ENCODE measurements at regions not wholly inside any gene's neighbourhood (a gene's known extent, or its start where the extent isn't known, plus 50 kb on each side); places are given as distances from the start of the nearest gene placed in this dataset.

GRCh38 chr18:33851546-33852078 lies 273.6 kb downstream of the ASXL3 start:
- TF ChIP-seq CTCF (IDR thresholded peaks at IDR 0.05) (no peak), POLR2A (IDR thresholded peaks at IDR 0.05) (no peak)

All from tibial nerve (tissue), 3 donors.